ENCODE measurements at regions not wholly inside any gene's neighbourhood (a gene's known extent, or its start where the extent isn't known, plus 50 kb on each side); places are given as distances from the start of the nearest gene placed in this dataset.

GRCh38 chr6:134609716-134610261 lies 291.9 kb upstream of the SGK1 start:
- no peak for DNase-seq (ENCODE audit: low read depth in 1 of 2, low spot score in 2 of 2)
- FAIRE-seq: no peak

More at GRCh38 chr6:134609716-134610261, 291.9 kb upstream of the SGK1 start:
- Histone ChIP-seq H3K14ac (ENCODE audit: insufficient read length) (no peak overlapping the region), H2AFZ (ENCODE audit: low read length) (no peak overlapping the region), H3K4me2 (ENCODE audit: insufficient read depth in 1 of 2, low read depth in 2 of 2, low read length in 2 of 2) (no peak overlapping the region), H2BK5ac (ENCODE audit: low read depth, low read length) (no peak overlapping the region), H3K23me2 (ENCODE audit: low read depth, low read length) (no peaks in the 10 kb centered on the region), H3K9me3 (ENCODE audit: insufficient read depth in 2 of 2, low read depth in 1 of 2, low read length in 1 of 2) (no peaks in the 10 kb centered on the region), H3K56ac (replicated peaks; ENCODE audit: insufficient read length, low read depth, low read length) (no peak overlapping the region), H2BK20ac (ENCODE audit: low read length) (no peak overlapping the region), H4K91ac (replicated peaks; ENCODE audit: insufficient read length, low read length) (no peak overlapping the region), H2BK12ac (ENCODE audit: low read depth, low read length) (no peak overlapping the region), H3K27me3 (replicated peaks in 1 of 4; ENCODE audit: control insufficient read depth in 3 of 4, extremely low read depth in 1 of 4, insufficient read depth in 3 of 4, low read length in 3 of 4) (peaks cover 0 to 1% (median 0%) of the 10 kb centered on the region in 4 experiments; a peak in 1 of 7 replicates), H3K18ac (ENCODE audit: extremely low read depth, low read length) (no peak overlapping the region), H2BK15ac (ENCODE audit: low read length) (no peak overlapping the region), H2BK120ac (replicated peaks; ENCODE audit: low read depth, low read length) (no peak overlapping the region), H3K9ac (replicated peaks in 1 of 4; ENCODE audit: extremely low read depth in 1 of 4, low read depth in 3 of 4, low read length in 3 of 4) (no peak overlapping the region), H3K23ac (ENCODE audit: insufficient read length) (no peak overlapping the region), H2AK5ac (ENCODE audit: low read depth, low read length) (no peak overlapping the region), H4K5ac (ENCODE audit: insufficient read length, low read depth, low read length) (no peak overlapping the region), H4K20me1 (replicated peaks in 1 of 2; ENCODE audit: control insufficient read depth in 1 of 2, insufficient read depth in 2 of 2, low read length in 2 of 2) (no peaks in the 10 kb centered on the region), H3K79me2 (ENCODE audit: control insufficient read depth in 1 of 2, insufficient read depth in 2 of 2, low read length in 2 of 2) (no peaks in the 10 kb centered on the region), H3K4me1 (replicated peaks in 1 of 4; ENCODE audit: control insufficient read depth in 3 of 4, insufficient read depth in 4 of 4, low read length in 3 of 4) (no peaks in the 10 kb centered on the region), H3K4ac (replicated peaks; ENCODE audit: insufficient read length, low read depth, low read length) (no peak overlapping the region), H3K79me1 (ENCODE audit: low read depth, low read length) (no peaks in the 10 kb centered on the region), H3K4me3 (ENCODE audit: extremely low read depth in 1 of 4, insufficient read depth in 2 of 4, low read depth in 3 of 4, low read length in 4 of 4) (no peak overlapping the region), H4K8ac (ENCODE audit: extremely low read depth, insufficient read depth, low read length) (no peak overlapping the region), H3K36me3 (ENCODE audit: control insufficient read depth in 2 of 4, insufficient read depth in 4 of 4, low read length in 3 of 4) (no peaks in the 10 kb centered on the region), H3K27ac (ENCODE audit: low read depth, low read length) (no peak overlapping the region)
- WGBS, 2 experiments (ENCODE audit: extremely low coverage in 1 of 2, insufficient coverage in 1 of 2, insufficient read length in 1 of 2, insufficient replicate concordance in 2 of 2, low coverage in 1 of 2, low lambda C conversion rate in 2 of 2, missing lambda C conversion rate in 1 of 2): 95% methylated on average over 1 of the region's 1 CpG; no CpG with 5 or more reads in 1 of the 2 experiments
- POLR2A ChIA-PET (ENCODE audit: partially characterized antibody): no interaction called here
- CTCF ChIA-PET (ENCODE audit: partially characterized antibody): interaction anchor here (0.6 to 1.3 kb wide), 6 partner anchors 14 to 679 kb away, joined by 3 to 5 read pairs (median 3); no protein-coding TSS in a partner anchor
- TF ChIP-seq CBX5 (IDR thresholded peaks at IDR 0.05; ENCODE audit: low read depth, low read length): no peak
- no peak for TF ChIP-seq YY1 (IDR thresholded peaks at IDR 0.05; ENCODE audit: low read depth, low read length)
